ENCODE measurements at regions not wholly inside any gene's neighbourhood (a gene's known extent, or its start where the extent isn't known, plus 50 kb on each side); places are given as distances from the start of the nearest gene placed in this dataset.
"Not testable (repeated sequence)": the region's sequence is repeated elsewhere in the genome, so short reads cannot be mapped to it uniquely, and the experiment has no call there.

DNA sequence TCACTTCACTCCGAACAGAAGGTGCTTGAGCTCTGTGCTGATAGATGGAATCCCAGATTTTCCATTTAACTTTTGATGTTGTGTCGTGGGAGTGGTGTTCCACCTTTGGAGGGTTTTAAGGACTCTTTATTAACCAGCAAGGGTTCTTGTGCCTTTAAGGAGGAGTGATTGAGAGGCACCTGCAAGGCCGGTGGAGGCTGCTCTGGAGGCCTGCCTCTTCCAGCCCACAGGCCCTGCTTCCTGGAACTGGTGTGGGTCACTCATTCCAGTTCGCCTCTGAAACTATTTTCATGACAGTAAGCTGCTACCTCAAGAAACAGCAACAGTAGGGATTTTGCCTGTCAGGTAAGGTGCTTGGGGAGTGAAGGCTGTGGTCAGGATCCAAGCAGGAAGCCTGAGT lies 58.8 kb upstream of the APCDD1L start:
- Histone ChIP-seq H3K27me3 (ENCODE audit: insufficient read depth, low read length) (no peaks in the 10 kb centered on the region), H3K4me3 (ENCODE audit: low read length in 2 of 2) (no peak overlapping the region), H3K27ac (ENCODE audit: low read depth, low read length) (no peak overlapping the region), H3K9me3 (ENCODE audit: control insufficient read depth in 1 of 2, low read length in 2 of 2) (no peaks in the 10 kb centered on the region), H3K4me1 (ENCODE audit: insufficient read depth, low read length) (no peaks in the 10 kb centered on the region), H3K36me3 (ENCODE audit: insufficient read depth, low read length) (no peaks in the 10 kb centered on the region)
- Mint-ChIP-seq H3K27ac (no peak overlapping the region), H3K36me3 (no peaks in the 10 kb centered on the region), H3K9me3 (no peaks in the 10 kb centered on the region), H3K27me3 (peaks cover 7 to 10% of the 10 kb centered on the region in 2 donors), H3K4me1 (no peaks in the 10 kb centered on the region), H3K4me3 (no peak overlapping the region)
- CTCF ChIA-PET (ENCODE audit: partially characterized antibody), result no interaction called here
- POLR2A ChIA-PET (ENCODE audit: partially characterized antibody), result no interaction called here
- DNase-seq, result no peak
- intact Hi-C loops (cut with micrococcal nuclease), result no loop called here

DNA sequence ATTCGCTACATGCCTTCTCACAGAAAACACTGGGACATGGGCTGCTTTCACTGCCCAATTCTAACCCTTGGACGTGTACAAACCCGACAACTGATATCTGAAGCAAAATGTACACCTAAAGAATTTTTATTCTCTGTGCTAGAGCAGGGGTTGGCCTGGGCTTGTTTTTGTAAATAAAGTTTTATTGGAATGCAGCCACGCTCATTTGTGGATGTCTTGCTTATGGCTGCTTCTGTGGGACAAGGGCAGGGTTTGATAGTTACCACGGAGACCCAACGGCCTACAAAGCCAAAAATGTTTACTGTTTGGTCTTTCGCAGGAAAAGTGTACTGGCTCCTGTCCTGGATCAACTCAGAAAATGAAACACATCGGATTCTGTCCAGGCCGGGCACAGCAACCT lies 58.1 kb upstream of the APCDD1L start:
- intact Hi-C loops (cut with micrococcal nuclease), result no loop called here
- no peaks in the 10 kb centered on the region for H3K4me1 ChIP-seq (ENCODE audit: insufficient read depth, low read length)
- H3K9me3 Mint-ChIP-seq, result no peaks in the 10 kb centered on the region
- peaks cover 7 to 13% of the 10 kb centered on the region in 2 donors for H3K27me3 Mint-ChIP-seq
- H3K36me3 ChIP-seq (ENCODE audit: insufficient read depth, low read length), result no peaks in the 10 kb centered on the region
- no peak overlapping the region for H3K4me3 ChIP-seq (ENCODE audit: low read length in 2 of 2)
- CTCF ChIA-PET (ENCODE audit: partially characterized antibody), result no interaction called here
- no peak overlapping the region for H3K27ac Mint-ChIP-seq
- H3K4me3 Mint-ChIP-seq, result no peak overlapping the region
- no peaks in the 10 kb centered on the region for H3K4me1 Mint-ChIP-seq
- no peak overlapping the region for H3K27ac ChIP-seq (ENCODE audit: low read depth, low read length)
- no peaks in the 10 kb centered on the region for H3K9me3 ChIP-seq (ENCODE audit: control insufficient read depth in 1 of 2, low read length in 2 of 2)
- H3K27me3 ChIP-seq (ENCODE audit: insufficient read depth, low read length), result no peaks in the 10 kb centered on the region
- POLR2A ChIA-PET (ENCODE audit: partially characterized antibody), result no interaction called here
- H3K36me3 Mint-ChIP-seq, result no peaks in the 10 kb centered on the region
- DNase-seq, result no peak

DNA sequence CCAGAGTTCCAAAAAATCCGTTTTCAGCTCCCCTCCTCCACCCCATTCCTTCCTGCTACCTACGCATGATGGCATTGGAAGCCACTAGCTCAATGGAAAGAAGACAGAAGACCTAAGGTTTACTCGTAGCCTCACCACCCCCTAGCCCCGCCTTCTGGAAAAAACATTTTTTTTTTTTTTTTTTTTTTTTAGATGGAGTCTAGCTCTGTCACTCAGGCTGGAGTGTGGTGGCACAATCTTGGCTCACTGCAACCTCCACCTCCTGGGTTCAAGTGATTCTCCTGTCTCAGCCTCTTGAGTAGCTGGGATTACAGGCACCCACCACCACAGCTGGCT lies 57.2 kb upstream of the APCDD1L start:
- H3K27ac Mint-ChIP-seq; H3K4me3 ChIP-seq (ENCODE audit: low read length in 2 of 2); H3K4me1 ChIP-seq (ENCODE audit: insufficient read depth, low read length); H3K9me3 ChIP-seq (ENCODE audit: control insufficient read depth in 1 of 2, low read length in 2 of 2); intact Hi-C loops (cut with micrococcal nuclease); H3K4me3 Mint-ChIP-seq; H3K9me3 Mint-ChIP-seq; POLR2A ChIA-PET (ENCODE audit: partially characterized antibody); H3K4me1 Mint-ChIP-seq; H3K36me3 ChIP-seq (ENCODE audit: insufficient read depth, low read length); H3K27me3 ChIP-seq (ENCODE audit: insufficient read depth, low read length); H3K27ac ChIP-seq (ENCODE audit: low read depth, low read length); DNase-seq; H3K36me3 Mint-ChIP-seq; CTCF ChIA-PET (ENCODE audit: partially characterized antibody): not testable (repeated sequence)
- peaks cover 9 to 10% of the 10 kb centered on the region in 2 donors for H3K27me3 Mint-ChIP-seq

DNA sequence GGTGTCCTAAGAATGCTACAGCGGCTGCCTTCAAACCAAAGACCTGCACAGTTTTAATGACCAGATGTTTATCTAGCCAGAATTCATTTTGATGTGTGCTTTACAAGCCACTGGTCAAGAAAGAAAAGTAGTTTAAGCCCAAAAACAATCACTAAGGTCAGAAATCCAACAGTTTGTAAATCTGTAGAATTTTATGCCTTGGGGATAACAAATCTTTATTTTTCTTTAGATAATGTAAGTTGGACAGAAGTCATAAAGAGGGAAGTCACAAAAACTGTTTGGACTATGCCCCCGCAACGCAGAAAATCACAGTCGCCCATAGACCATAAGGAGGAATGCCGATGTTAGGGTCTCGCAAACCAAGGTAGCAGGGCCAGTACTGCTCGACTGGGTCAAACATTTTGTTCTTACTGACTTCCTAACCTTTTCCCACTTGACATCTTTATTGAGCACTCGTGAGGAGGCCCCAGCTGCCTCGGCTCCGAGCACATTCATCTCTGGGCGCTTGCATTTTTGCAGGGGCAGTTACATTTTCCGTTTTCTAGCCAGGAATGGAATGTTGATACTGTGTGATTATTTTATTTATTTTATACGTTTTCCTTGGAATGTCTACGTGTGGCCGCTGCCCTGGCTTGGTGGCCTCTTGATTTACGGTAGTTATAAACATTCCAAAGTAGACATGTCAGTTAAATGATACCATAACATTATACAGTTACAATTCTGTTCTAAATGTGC lies 56.7 kb upstream of the APCDD1L start:
- Histone ChIP-seq H3K36me3 (ENCODE audit: insufficient read depth, low read length) (no peaks in the 10 kb centered on the region), H3K27me3 (ENCODE audit: insufficient read depth, low read length) (no peaks in the 10 kb centered on the region), H3K4me1 (ENCODE audit: insufficient read depth, low read length) (no peaks in the 10 kb centered on the region), H3K4me3 (ENCODE audit: low read length in 2 of 2) (no peak overlapping the region), H3K9me3 (ENCODE audit: control insufficient read depth in 1 of 2, low read length in 2 of 2) (no peaks in the 10 kb centered on the region), H3K27ac (ENCODE audit: low read depth, low read length) (no peak overlapping the region)
- Mint-ChIP-seq H3K9me3 (no peaks in the 10 kb centered on the region), H3K27me3 (peaks cover 8% of the 10 kb centered on the region in 2 donors), H3K27ac (no peak overlapping the region), H3K36me3 (no peaks in the 10 kb centered on the region), H3K4me3 (no peak overlapping the region), H3K4me1 (peaks cover 0 to 5% (median under 1%) of the 10 kb centered on the region in 4 donors)
- DNase-seq, result no peak
- ChIA-PET CTCF (ENCODE audit: partially characterized antibody) (no interaction called here), POLR2A (ENCODE audit: partially characterized antibody) (no interaction called here)
- intact Hi-C loops (cut with micrococcal nuclease), result no loop called here

DNA sequence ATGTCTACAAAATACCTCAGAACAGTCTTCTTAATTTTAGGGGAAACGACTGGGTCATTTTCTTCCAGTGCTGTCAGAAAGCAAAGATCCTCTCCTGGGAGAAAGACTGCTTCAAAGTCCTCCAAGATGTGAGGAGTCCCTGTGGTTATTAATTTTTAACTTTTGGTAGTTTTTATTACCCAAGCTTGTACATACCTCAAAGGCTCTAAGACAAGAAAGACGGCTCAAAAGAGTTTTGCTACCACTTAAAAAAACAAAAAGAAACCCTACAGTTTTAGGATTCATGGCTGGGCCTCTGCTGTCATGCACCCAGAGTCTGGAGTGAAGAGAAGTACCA lies 56.1 kb upstream of the APCDD1L start:
- no peaks in the 10 kb centered on the region for H3K4me1 ChIP-seq (ENCODE audit: insufficient read depth, low read length)
- no peak overlapping the region for H3K4me3 ChIP-seq (ENCODE audit: low read length in 2 of 2)
- Mint-ChIP-seq H3K9me3 (no peaks in the 10 kb centered on the region), H3K36me3 (no peaks in the 10 kb centered on the region), H3K4me1 (peaks cover 0 to 7% (median 2%) of the 10 kb centered on the region in 4 donors), H3K4me3 (no peak overlapping the region), H3K27ac (no peak overlapping the region), H3K27me3 (peaks cover 8% of the 10 kb centered on the region in 2 donors)
- ChIA-PET CTCF (ENCODE audit: partially characterized antibody) (no interaction called here), POLR2A (ENCODE audit: partially characterized antibody) (no interaction called here)
- H3K27me3 ChIP-seq (ENCODE audit: insufficient read depth, low read length), result no peaks in the 10 kb centered on the region
- H3K9me3 ChIP-seq (ENCODE audit: control insufficient read depth in 1 of 2, low read length in 2 of 2), result no peaks in the 10 kb centered on the region
- no peak for DNase-seq
- intact Hi-C loops (cut with micrococcal nuclease), result no loop called here
- H3K27ac ChIP-seq (ENCODE audit: low read depth, low read length), result no peak overlapping the region
- H3K36me3 ChIP-seq (ENCODE audit: insufficient read depth, low read length), result no peaks in the 10 kb centered on the region

DNA sequence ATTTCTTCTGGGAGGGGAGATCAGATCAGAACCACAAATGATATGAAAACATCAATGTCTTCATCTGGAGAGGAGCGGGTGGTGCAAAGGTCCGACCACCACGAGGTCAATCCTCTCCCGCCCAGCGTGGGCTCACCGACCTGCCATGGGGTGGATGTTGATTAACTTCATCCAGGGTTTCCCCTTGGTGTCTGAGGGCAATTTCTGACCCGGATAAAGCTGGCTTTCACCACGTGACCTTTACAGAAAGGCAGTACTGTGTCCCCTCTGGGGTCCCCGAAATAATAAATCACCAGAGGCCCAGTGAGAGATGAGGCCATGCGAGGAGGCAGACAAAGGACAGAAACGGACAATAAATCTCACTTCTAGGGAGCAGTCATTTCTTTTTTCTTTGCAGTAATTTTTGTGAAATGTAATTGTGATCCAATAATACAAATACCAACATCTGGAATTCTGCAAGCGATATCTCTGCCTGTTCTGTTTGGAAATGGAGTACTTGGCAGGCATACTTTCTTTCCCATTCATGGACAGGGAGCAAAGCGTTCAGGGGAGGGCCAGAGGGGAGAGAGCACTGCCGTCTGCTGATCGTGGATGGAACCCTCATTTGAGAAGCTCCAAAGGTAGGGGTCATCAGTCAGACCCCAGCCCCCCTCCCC lies 55.1 kb upstream of the APCDD1L start:
- no peak overlapping the region for H3K4me3 Mint-ChIP-seq
- DNase-seq, result no peak
- peaks cover 6% of the 10 kb centered on the region in 2 donors for H3K27me3 Mint-ChIP-seq
- Histone ChIP-seq H3K4me1 (ENCODE audit: insufficient read depth, low read length) (no peaks in the 10 kb centered on the region), H3K27ac (ENCODE audit: low read depth, low read length) (no peak overlapping the region), H3K4me3 (ENCODE audit: low read length in 2 of 2) (no peak overlapping the region), H3K27me3 (ENCODE audit: insufficient read depth, low read length) (no peaks in the 10 kb centered on the region), H3K9me3 (ENCODE audit: control insufficient read depth in 1 of 2, low read length in 2 of 2) (no peaks in the 10 kb centered on the region), H3K36me3 (ENCODE audit: insufficient read depth, low read length) (no peaks in the 10 kb centered on the region)
- H3K36me3 Mint-ChIP-seq, result no peaks in the 10 kb centered on the region
- H3K9me3 Mint-ChIP-seq, result no peaks in the 10 kb centered on the region
- H3K4me1 Mint-ChIP-seq, result peaks cover 0 to 7% (median 2%) of the 10 kb centered on the region in 4 donors
- ChIA-PET CTCF (ENCODE audit: partially characterized antibody) (no interaction called here), POLR2A (ENCODE audit: partially characterized antibody) (no interaction called here)
- intact Hi-C loops (cut with micrococcal nuclease), result no loop called here
- no peak overlapping the region for H3K27ac Mint-ChIP-seq

DNA sequence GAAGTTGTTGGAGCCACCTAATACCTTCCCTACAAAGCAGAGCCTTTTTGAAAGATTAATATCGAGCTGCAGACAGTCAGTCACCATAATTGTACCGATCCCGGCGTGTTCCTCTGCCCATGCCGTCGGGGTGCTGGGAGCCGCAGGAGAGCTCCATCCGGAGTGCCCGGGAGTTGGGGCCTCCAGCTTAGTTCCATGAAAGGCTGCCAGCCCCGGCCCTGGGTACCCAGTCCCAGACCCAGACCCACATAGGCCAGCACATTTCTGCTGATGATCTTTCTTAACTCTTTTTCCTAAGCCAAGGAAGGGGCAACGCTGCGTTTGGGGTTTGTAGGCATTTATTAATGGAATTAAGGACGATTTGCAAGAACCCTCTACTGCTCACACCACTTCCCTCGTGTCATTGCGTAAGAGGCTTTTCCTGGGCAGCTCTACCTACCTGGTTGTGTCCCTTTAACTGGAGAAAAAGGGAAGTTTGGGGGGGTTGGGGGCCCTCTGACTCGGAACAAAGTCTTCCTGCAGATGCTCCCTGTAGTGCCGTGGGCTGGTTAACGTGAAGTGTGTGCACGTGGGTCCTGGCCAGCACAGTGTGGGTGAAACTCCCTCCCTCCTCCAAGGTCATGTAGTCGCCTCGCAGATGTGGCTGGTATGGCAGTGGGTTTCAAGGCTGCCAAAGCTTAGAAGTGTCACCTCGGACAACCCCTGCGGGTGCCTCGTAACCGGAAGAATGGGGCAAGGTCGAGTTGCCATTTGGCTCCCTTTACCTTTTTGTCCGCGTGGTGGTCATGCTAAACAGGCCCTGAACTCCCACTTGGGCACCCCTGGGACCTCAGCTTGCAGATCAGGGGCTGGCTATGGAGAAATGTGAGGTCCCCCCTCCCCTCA lies 54.3 kb upstream of the APCDD1L start:
- CTCF ChIA-PET (ENCODE audit: partially characterized antibody), result no interaction called here
- POLR2A ChIA-PET (ENCODE audit: partially characterized antibody), result no interaction called here
- Mint-ChIP-seq H3K9me3 (peaks cover 0 to 2% (median 0%) of the 10 kb centered on the region in 8 donors), H3K27ac (no peak overlapping the region), H3K36me3 (no peaks in the 10 kb centered on the region), H3K4me3 (no peak overlapping the region), H3K4me1 (peaks cover 0 to 7% (median 2%) of the 10 kb centered on the region in 4 donors), H3K27me3 (peaks cover 6% of the 10 kb centered on the region in 2 donors)
- no peak for DNase-seq
- no peaks in the 10 kb centered on the region for H3K9me3 ChIP-seq (ENCODE audit: control insufficient read depth in 1 of 2, low read length in 2 of 2)
- H3K36me3 ChIP-seq (ENCODE audit: insufficient read depth, low read length), result no peaks in the 10 kb centered on the region
- no peaks in the 10 kb centered on the region for H3K4me1 ChIP-seq (ENCODE audit: insufficient read depth, low read length)
- intact Hi-C loops (cut with micrococcal nuclease), result no loop called here
- H3K27me3 ChIP-seq (ENCODE audit: insufficient read depth, low read length), result no peaks in the 10 kb centered on the region
- H3K4me3 ChIP-seq (ENCODE audit: low read length in 2 of 2), result no peak overlapping the region
- H3K27ac ChIP-seq (ENCODE audit: low read depth, low read length), result no peak overlapping the region
